Bronchial epithelial cell (primary cell): ENCODE measurements at regions not wholly inside any gene's neighbourhood (a gene's known extent, or its start where the extent isn't known, plus 50 kb on each side); places are given as distances from the start of the nearest gene placed in this dataset.

Source experiments
- DNase-seq: peaks from one replicate; pipeline ENCODE4 v3.0.0-alpha.2; 2010; ENCODE audit warnings: low read depth
- FAIRE-seq: peaks from 2 replicates; lab custom pipeline; 2011; peaks lifted over from hg19 to GRCh38; lab: Jason Lieb, UNC
- H3K27me3 ChIP-seq: 2 replicates; pipeline ENCODE4 v1.5.1; 2011; ENCODE audit warnings: low read length; ENCODE audit not compliant: control insufficient read depth, insufficient read depth
- H3K36me3 ChIP-seq: 2 replicates; pipeline ENCODE4 v1.5.1; 2011; ENCODE audit warnings: low read length; ENCODE audit not compliant: control insufficient read depth, insufficient read depth
- H3K4me3 ChIP-seq: 2 replicates; pipeline ENCODE4 v1.5.1; 2011; ENCODE audit warnings: mild to moderate bottlenecking, low read depth, low read length, control low read depth
- TF ChIP-seq, protein P1 (sequence below): IDR thresholded peaks from 2 replicates; pipeline ENCODE4 v1.5.1; 2011; ENCODE audit warnings: mild to moderate bottlenecking, moderate library complexity, low read length, control low read depth, inconsistent platforms; ENCODE audit not compliant: insufficient read depth, severe bottlenecking

- H3K27me3 ChIP-seq: no peaks in the 10 kb centered on the region
- no peak overlapping the region for H3K4me3 ChIP-seq
- no peaks in the 10 kb centered on the region for H3K36me3 ChIP-seq
- TF ChIP-seq, protein P1, sequence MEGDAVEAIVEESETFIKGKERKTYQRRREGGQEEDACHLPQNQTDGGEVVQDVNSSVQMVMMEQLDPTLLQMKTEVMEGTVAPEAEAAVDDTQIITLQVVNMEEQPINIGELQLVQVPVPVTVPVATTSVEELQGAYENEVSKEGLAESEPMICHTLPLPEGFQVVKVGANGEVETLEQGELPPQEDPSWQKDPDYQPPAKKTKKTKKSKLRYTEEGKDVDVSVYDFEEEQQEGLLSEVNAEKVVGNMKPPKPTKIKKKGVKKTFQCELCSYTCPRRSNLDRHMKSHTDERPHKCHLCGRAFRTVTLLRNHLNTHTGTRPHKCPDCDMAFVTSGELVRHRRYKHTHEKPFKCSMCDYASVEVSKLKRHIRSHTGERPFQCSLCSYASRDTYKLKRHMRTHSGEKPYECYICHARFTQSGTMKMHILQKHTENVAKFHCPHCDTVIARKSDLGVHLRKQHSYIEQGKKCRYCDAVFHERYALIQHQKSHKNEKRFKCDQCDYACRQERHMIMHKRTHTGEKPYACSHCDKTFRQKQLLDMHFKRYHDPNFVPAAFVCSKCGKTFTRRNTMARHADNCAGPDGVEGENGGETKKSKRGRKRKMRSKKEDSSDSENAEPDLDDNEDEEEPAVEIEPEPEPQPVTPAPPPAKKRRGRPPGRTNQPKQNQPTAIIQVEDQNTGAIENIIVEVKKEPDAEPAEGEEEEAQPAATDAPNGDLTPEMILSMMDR: no peak
- FAIRE-seq (no peak), DNase-seq (peak; percentile 84)
These were observed 293.3 kb upstream of the THBS1 start for GRCh38 chr15:39287322-39288195.

DNA sequence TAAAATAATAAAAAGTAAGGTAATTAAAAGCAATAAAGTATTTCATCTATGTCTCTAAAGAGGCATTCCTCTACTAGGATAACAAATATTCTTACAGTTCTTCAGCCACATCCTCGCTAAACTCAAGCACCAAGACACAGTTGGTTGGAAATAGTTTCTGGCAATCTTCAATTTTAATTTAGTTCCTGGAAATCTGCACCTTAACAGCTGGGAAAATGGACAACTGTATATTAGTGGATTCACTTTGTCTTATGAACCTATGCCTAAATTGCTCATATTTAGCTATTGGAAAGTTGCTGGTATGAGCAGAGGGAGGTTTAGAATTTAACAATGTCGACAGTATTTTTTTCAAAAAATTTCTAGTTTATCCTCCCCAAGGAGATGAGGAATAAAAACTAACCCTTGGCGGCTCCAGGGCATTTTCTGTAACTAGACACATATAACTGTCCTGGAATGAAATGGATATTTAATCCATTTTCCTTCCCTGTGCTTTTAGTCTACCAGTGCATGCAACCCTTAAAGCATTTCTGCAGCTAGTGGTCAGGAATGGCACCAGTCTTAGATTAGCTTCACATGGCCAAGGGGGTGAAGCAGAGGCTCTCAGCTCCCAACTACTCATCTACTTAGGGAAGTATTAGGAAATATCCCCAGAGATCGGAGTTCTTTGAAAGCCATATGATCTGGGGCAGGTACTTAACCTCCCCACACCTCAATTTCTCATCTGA lies 290.0 kb upstream of the THBS1 start:
- Histone ChIP-seq H3K4me3 (no peak overlapping the region), H3K36me3 (no peaks in the 10 kb centered on the region), H3K27me3 (no peaks in the 10 kb centered on the region)
- TF ChIP-seq, protein P1: no peak
- no peak for DNase-seq
- FAIRE-seq: no peak

- Histone ChIP-seq H3K4me3 (no peak overlapping the region), H3K27me3 (no peaks in the 10 kb centered on the region), H3K36me3 (no peaks in the 10 kb centered on the region)
- no peak for DNase-seq
- FAIRE-seq: no peak
- TF ChIP-seq, protein P1: no peak
These were observed 289.2 kb upstream of the THBS1 start for GRCh38 chr15:39291690-39292089.

DNA sequence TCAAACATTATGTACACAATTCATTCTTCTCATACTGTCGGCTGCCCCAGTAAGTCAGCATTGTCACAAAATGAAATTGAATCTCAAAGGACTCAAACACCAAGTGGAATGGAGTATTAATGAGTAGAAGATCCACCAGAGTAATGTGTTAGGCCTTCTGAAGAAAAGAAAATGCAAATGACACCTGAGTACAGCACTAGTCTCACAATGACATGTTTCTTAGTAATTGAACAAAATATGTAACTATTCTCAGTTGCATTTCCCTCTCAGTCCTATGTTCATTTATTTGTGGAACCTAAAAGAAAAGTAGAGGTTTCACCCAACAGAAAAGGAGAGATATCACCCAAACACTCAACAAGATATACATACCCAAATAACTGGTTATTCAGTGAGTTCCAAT lies 283.9 kb upstream of the THBS1 start:
- FAIRE-seq (no peak), DNase-seq (no peak)
- TF ChIP-seq, protein P1: no peak
- no peak overlapping the region for H3K4me3 ChIP-seq
- no peaks in the 10 kb centered on the region for H3K27me3 ChIP-seq
- H3K36me3 ChIP-seq: no peaks in the 10 kb centered on the region

- FAIRE-seq (no peak), DNase-seq (no peak)
- Histone ChIP-seq H3K36me3 (no peaks in the 10 kb centered on the region), H3K4me3 (no peak overlapping the region), H3K27me3 (no peaks in the 10 kb centered on the region)
- TF ChIP-seq, protein P1: no peak
These were observed 282.5 kb upstream of the THBS1 start for GRCh38 chr15:39298271-39298962.
